ENCODE measurements at regions not wholly inside any gene's neighbourhood (a gene's known extent, or its start where the extent isn't known, plus 50 kb on each side); places are given as distances from the start of the nearest gene placed in this dataset.

DNA sequence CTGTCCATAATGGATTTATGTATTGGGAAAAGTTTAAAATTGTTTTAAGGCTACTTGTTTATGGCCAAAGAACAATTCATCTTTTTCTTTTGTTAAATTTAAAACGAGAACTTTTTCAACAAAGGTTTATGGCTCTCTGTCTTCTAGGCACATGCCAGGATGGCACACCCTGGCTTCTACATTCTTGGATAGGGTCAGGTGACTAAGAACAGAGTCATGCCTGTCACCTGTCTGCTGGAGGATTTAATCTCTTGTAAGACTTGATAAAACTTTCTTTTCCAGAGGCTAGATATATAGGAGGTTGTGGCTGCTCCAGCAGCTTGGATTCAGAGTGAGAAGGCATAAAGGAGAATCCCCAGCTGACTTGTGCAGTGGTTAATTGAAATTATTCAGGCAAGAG lies 915.4 kb downstream of the GATA3 start:
- no peak for TF ChIP-seq CTCF (IDR thresholded peaks at IDR 0.05)
- no peak for TF ChIP-seq EP300 (IDR thresholded peaks at IDR 0.05)
